ENCODE measurements at regions not wholly inside any gene's neighbourhood (a gene's known extent, or its start where the extent isn't known, plus 50 kb on each side); places are given as distances from the start of the nearest gene placed in this dataset.

DNA sequence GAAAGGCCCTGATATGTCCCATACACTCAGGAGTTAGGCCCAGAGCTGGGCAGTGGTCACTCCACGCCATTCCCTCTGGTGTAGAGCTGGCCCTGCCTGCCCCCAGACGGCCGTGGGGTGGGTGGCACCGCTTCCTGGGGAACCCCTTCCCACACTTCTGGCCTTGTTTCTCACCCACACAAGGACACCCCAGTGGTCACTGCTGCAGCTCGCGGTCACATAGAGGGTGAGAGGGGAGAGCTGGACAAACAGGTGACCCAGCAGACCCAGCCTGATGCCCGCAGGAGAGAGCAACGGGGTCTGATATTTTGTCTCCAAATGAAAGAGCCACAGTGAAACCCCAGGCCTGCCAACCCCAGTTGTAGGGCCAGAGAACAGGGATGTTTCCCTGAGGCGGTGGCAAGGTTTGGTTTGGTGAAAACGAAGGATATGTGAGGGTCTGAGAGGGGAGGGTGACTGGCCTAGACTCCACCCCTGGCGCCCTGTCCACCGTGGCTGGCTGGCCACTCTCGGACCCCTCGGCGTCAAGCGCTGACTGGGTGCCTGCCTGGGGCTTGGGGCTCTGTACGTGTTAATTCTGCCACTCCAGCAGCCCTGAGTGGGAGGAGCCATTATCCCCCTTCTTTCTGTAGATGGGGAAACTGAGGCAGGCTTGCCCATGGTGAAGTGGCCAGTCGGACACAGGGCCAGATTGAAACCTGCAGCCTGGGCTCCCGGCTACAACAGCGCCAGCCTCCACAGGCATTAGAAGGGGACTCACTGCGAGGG, 71.0 kb upstream of the PPARA start:
- no peak for DNase-seq

DNA sequence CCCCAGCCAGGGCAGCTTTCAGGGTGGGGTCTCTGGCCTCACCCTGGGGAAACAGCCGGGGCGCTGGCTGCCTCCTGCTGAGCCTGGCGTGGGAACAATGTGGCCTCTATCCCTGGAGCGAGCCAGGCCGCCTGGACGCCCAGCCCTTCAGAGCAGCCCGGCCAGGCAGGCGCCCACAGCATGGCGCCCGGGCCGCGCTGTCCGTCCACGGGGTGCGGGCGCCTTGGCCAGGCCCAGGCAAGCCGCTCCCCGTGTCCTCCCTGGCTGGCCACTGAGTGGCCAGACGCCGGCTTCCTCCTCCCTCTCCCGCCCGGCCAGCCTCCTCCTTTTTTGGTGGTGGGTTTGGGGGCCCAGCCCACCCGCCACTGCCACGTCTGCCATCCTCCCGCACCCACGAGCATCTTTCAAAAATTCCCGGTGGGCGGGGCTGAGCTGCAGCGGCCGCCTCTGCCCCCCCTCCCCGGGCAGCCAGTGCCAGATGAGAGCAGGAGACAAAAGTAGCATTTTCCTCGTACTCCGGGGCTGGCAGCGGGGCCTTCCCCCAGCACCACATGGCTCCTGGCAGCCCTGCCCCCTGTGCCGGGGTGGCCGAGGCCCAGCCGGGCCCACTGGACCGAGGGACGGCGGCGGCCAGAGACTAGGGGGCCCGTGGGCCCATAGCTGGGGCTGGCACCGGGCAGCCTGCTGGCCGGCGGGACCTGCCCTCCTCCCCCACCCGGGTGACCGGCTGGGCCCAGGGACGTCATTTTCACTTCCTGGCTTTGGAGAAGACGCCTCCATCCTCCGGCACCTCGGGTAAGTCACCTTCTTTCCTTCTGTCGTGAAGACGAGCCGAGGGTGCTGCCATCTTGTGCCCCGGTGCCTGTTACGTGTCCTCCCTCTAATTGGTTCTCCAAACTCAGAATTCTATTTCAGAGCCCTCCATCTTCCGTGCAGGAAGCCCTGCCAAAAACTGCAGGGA, 70.2 kb upstream of the PPARA start:
- DNase-seq = no peak

DNA sequence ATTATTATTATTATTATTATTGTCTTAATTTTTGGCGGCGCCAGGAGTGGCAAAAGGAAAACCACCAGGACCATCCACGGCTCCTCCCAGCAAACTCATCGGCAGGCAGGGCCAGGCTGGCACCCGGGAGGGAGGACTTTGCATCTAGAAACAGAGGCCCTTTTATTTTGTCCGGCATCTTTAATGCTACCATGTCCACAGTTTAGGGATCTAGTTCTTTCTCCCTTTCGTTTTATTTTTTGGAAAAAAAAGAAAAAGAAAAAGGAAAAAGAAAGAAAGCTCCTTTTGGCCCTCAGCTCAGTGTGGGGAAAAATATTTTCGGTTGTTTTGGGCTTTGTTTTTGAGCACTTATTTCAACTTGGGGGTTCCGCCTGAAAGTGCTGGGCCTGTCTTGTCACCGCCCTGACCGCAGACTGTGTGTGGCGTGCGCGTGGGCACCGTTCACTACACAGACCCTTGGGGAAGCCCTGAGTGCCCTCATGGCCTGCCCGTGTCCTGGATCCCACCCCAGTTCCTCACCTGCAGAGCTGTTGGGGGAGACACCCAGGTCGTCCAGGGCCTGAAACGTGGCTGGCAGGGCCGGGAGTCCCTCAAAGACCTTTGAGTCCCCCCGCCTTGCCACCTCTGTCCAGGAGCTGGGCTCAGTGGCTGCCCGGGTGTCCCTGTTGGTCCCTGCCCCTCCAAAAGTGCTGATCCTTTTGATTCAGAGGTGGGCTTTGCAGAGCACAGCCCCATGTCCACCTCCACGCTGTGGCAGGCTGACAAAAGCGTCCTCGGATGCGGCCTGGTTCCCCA, 69.1 kb upstream of the PPARA start:
- DNase-seq = no peak

DNA sequence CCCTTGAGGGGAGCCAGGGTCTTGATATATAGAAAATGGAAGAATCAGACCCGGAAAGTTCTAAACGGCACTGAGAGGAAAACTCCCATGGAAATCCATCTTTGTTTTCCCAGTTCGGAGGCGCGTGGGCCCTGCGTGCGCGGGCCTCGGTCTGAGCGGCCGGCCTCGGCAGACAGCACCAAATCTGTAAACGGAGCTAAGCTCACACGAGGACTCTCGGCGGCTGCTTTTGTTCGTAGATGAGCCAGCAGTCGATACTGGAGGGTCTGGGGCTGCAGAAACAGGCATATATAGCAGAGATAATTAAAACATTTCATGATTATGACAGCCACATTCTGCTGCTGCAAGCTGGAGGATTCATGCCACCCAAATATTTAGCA, 68.5 kb upstream of the PPARA start:
- DNase-seq = no peak

DNA sequence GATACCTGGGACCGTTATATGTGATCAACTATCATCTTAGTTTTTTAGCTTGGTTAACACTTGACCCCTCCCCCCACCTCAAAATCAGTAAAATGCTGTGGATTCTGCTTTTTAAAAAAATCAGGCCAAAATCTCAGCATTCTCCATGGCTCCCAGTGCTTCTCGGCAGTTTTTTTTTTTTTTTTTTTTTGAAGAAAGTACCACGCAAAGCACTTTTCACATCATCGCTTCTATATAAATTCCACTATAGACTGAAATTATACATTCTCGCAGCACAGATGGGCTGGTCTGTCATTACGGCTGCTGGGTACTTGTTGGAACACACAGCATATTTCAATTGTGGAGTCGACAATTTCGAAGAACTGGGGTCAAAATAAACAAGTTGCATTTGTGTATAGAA, 67.7 kb upstream of the PPARA start:
- no peak for DNase-seq

DNA sequence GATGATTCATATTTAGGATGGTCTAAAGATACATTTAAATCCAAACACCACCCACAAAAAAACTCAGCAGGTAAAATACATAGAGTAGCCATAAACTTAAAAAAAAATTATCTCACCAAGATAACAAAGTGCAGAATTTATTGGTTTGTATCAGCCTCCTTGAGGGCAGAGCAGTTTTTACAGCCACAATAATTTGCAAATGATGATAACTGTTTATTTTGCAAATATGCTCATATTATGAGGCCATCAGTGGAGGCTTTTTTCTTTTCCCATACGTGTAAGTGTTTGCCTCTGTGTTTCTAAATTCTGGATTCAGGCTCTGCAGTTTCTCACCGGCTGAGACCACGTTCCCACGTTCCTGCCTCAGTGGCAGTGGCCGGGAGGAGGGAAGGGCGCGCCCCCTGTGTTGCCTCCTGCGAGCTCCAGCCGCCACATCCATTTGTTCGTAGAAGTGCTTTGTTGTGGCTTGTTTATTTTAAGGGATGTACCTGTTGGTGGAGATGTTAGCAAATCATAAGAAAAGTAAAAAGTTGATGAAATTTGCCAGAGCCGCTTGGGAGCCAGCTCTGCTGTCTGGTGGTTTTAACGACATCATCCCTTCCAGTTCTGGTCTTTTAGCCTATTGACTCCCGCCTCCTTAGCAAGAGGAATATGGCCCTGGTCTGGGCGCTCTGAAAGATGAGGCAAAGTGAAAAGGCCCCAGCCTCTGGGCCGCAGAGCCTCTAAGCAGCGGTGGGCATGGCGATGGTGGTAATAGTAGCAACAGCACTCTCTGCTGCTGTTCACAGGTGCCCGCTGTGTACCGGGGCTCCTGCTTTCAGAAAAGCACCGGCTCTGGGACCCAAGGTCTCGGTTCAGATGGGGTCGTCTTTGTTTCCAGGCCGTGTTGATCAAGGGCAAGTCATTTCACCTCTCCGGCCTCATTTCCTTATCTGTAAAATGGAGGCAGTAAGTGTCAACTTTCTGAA, 66.7 kb upstream of the PPARA start:
- DNase-seq = no peak

DNA sequence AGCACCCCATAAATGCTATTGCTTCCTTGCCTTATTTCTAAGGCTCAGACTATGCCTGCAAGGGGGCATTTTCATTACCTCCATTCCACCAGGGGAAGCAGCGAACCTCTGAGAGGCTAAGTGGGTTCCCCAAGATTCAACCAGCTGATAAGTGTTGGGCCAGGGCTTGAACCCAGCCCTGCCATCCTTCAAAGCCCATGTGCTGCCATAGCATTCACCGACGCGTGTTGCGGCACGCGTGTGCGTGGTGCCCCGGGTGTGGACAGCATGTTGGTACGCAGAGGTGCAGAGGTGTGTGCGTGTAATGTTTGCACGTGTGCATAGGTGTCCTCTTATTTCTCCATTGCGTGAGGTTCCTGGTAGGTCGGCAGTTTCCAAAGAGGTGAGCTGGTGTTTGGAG, 66.0 kb upstream of the PPARA start:
- no peak for DNase-seq

DNA sequence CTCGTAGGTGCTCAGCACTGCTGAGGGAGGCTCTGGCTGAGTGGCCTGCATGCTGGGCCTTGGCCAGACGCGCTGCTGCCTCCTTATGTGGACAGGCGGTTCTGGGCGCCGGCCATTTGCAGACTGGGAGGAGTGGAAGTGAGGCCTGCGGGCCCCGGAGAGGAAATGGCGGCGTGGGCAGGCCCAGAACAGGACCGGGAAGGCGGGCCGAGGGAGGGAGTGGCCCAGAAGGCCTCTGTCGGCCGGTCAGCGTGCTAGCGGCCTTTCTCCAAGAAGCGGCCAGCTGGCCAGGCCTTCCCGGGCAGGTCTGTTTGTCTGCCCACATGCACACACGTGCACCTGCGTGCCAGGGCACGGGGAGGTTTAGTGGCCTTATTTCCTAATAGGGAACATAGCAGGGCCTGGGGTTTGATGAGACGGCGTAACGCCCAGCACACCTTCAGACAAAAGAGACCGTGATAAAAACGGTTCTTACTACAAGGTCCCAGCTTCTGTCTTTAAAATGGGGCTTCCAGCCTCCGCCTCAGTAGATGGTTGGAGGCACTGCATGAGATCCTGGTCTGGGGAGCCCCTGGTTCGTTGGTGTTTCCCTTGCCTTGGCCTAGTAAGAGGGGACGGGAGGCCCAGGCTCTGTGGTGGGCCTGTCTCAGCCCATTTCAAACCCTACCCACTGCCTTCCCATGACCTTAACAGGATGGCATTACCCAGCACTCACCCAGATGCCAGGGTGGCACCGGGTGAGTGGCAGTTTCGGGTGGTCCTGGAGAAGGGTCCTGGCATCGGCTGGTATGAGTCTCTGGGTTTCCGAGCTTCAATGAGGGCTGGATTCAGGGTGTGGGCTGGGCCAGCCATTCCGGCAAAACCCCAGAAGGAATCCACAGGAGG, 65.1 kb upstream of the PPARA start:
- no peak for DNase-seq

DNA sequence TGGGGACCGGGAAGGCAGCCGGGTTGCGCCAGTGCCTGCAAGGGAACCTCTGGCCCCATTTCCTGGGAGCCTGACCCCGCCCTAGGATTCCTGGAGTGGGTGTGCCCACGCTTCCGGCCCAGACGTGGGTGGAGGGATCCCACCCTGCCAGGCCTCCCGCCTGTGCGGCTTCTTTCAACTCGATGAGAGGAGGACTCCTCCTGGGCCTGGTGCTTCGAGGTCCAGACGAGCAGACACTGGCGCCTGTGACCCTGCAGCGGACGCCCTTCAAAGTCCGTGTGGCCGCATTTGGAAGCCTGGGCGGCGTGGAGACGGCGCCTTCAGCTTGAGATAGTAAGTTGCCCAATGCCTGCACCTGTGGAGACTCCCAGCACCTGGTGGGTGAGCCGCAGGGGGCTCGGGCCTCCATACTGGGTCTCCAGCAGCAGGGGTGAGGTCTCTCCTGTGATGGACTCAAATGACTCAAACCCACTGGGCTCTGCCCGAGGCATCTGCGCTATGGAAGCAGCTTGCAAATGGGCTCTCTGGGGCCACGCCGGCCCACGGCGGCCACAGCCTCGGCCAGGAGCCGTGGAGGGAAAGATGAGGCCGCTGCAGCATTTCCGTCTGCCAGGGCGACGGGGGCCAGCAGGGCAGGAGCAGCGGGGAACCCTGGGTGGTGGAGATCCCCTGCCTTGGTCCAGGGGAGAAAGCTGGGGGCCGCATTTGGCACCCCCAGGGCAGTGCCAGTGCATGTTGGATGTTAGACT, 64.3 kb upstream of the PPARA start:
- no peak for DNase-seq

DNA sequence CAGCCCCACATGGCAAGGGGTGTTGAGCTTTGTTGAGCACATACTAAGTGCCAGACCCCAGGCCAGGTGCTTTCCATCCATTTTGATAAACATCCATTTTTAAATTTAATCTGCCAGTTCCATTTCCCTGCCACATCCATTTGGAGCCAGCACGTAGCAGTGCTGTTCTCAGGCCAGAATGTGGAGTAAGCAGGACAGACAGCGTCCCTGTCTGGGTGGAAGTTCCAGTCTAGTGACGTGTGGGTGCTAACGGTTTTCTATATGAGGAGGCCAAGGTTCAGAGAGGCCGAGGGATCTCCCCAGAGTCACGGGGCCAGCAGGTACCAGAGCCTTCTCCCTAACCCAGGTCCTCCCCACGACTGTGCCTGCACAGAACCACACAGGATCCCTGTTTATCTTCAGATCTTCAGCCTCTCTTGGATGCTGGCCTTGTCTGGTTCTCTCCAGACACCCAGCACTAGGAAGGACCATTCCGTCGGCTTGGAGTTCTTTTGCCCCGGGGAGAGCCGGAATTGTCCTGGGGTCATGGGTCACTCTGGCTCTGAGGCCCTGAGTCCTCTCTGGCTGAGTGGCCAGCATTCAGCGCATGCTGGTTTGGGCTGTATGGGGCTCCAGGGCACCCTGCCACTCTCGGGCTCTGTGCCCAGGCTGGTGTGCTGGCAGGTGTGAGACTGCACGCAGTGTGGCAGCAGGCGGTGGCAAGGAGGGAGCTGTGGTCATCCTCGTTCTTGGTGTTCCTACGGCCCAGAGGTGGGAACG, 63.6 kb upstream of the PPARA start:
- DNase-seq = no peak

DNA sequence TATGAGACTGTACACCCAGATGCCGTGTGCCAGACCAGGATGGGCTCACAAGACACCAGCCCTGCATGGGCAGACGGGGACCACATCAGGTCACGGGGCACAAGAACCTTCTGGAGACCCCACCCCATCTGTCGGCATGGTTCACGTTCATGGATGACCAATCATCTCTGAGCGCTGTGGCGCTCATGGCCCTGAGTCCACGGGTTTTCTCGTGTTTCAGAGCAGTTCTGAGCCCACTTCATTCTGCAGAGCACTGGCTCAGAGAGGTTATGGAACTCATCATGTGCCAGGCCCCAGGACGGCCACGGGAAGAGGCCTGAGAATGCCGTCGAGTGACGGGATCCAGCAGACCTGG, 63.0 kb upstream of the PPARA start:
- DNase-seq = no peak

DNA sequence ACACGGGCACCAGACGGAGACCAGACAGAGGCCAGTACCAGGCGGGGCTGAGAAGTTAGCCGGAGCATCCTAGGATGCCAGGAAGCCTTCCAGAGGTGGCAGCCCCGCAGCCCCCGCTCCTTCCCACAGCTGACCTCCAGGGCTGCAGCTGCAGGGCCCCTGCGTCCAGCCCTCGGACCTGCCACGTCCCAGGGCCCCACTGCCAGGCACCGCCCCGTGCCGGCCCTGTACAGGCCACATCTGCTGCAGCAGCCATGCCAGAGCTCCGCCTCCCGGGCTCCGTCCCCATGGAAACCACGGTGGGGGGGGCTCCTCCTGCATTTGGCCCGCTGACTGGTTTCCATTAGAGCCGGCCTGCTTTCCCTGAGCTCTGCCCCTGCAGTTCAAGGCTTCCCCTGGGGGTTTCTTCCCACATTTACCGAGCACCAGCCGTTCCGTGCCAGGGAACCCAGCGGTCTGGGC, 62.5 kb upstream of the PPARA start:
- DNase-seq = no peak

DNA sequence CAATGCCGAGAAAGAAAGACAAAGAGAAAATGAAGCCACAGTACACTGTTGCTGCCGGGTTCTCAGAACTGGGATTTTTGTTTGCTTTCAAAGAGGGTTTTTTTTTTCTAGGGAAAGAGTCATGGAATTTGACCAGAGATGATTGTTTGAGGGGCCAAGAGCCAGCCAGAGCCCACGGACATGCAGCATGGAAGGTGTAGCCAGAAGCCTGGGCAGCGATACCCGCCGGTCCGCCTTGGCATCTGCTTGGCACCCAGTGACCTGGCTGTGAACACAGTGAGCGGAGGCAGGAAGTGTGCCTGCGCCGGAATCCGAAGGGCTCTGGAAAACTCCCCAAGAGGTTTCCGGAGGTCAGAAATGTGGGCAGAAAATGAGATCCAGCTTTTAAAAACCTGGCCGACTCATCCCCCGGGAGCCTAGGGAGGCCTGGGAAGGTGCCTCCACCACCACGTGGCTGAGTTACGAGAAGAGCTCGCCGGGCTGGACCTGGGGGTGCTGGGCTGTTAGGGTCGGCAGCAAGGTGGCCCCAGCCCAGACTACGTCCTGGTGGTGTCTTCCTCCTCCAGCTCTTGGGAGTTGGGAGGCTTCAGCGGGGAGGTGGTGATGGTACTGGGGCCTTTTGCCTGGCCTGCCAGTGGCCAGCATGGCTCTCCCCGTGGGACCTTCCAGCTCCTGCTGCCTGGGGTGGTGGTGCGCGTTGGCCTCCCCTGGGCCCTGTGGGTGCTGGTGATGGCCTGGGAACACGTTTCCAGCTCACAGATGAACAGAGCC, 61.6 kb upstream of the PPARA start:
- DNase-seq = no peak

DNA sequence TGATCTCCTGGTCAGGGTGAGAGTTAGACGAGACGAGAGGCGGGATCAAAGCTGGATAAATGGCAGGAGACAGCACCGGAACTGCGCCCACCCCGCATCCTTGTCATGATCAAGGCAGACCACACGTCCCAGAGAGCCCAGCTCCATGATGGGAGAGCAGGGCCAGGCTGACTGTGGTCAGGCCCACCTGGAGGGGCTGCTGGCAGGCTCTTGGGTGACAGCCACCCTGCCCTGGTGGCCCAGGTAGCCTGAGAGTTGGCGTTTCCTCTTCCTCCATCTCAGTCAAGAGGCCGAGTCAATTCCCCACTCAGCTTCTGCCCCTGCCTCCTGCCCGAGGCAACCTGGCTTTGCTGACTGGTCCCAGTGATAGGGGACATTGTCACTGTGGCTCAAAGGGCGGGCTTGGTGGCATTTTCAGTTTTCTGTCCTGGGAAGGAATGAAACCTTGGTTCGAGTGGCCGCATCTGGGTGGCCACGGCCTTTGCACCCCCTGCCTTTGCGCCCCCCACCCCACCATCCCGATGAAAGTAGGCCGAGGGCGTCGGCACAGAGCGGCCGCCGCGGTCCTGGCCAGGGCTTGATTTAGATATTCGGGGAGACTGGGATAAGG, 60.8 kb upstream of the PPARA start:
- no peak for DNase-seq

DNA sequence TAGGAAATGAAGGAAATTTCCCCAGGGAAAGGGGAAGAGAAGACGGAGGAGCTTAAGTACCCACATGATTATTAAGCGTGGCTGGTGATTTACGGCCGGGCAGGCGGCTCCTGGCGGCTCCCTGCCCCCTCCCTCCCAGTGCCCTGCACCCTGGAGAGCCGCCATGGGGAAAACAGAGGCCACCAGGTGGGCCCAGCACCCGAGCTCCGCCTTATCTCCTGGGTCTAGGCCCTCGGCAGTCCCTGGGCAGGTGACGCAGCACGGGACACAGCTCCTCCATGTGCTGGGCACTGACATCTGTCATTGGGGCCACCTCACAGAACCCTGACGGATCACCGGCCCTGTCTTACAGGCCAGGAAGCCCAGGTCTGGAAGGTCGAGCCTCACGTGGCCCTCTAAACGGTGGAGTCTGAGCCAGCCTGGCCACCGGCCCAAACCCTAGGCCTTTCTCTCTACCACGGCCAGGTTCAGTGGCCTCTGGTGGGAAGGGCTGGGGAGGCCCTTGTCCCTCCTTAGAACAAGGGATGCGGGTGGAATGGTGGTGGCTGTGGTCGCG, 60.2 kb upstream of the PPARA start:
- DNase-seq = no peak

DNA sequence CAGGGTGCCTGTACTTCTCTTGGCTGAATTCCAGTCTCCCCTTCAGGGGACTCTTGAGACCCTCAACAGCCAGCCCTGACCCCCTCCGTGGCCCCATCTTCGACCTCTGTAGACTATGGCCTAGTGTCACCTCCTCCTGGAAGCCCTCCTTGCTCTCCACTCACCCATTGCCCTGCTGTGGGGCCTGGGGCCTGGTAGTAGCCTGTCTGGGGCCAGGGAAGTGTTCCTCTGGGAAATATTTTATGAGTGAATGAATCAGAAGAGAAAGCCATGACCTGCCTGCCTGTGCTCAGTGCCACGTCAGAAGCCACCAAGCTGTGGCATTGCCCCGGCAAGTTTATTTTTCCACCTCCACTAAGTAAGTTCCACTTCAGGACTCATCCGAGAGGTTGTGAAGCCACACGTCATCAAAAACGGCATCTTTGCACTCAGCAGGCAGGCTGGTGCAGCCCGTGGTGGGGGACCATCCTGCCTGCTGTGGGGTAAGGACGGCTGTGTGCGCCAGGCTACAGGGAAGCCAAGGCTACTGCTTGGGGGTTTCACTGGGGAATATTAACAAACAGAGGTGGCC, 59.6 kb upstream of the PPARA start:
- no peak for DNase-seq

DNA sequence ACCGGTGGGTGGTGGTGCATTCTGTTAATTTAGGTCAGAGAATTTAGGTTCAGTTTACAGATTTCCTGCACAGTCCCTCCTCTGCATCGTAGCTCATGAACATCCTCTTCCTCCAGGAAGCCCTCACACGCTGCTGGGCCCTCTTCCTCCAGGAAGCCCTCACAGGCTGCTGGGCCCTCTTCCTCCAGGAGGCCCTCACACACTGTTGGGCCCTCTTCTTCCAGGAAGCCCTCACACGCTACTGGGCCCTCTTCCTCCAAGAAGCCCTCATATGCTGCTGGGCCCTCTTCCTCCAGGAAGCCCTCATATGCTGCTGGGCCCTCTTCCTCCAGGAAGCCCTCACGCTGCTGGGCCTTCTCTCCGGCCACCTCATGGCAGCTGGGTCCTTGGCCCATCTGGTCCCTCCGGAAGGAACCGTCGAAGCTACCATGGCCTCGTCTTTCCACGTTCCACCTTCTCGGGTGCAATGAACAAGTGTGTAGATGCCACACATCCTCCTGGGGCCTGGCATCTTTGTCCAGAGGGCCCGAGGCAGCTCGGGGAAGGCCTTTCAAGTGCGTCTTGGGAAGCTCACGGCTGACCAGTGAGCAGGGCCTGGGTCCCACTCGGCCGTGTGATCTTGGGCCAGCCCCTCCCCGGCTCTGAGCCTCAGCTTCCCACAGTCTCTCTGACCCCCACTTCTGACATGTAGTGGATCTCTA, 58.9 kb upstream of the PPARA start:
- no peak for DNase-seq

All from effector CD8-positive, alpha-beta T cell (primary cell).